ENCODE measurements at regions not wholly inside any gene's neighbourhood (a gene's known extent, or its start where the extent isn't known, plus 50 kb on each side); places are given as distances from the start of the nearest gene placed in this dataset.

DNA sequence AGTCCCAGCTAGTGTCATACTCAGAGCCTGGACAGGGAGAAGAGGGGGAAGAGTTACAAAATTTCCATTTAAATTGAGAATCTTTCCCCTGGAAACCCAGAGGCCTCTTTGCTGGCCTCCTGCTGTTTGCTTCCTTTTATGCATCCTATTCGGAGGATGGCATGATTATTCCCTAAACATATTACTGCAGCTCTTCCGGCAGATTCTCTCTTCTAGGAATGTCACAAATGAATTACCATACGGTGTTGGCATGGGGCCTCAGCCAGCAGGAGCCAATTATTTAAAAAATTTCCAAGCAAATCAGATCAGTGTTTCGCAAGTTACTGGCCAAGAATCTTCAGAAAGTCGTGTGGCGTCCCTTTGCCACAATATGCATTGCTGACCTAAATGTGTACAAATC, 326.7 kb upstream of the NCAM1 start:
- TF ChIP-seq, protein P1, sequence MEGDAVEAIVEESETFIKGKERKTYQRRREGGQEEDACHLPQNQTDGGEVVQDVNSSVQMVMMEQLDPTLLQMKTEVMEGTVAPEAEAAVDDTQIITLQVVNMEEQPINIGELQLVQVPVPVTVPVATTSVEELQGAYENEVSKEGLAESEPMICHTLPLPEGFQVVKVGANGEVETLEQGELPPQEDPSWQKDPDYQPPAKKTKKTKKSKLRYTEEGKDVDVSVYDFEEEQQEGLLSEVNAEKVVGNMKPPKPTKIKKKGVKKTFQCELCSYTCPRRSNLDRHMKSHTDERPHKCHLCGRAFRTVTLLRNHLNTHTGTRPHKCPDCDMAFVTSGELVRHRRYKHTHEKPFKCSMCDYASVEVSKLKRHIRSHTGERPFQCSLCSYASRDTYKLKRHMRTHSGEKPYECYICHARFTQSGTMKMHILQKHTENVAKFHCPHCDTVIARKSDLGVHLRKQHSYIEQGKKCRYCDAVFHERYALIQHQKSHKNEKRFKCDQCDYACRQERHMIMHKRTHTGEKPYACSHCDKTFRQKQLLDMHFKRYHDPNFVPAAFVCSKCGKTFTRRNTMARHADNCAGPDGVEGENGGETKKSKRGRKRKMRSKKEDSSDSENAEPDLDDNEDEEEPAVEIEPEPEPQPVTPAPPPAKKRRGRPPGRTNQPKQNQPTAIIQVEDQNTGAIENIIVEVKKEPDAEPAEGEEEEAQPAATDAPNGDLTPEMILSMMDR (IDR thresholded peaks at IDR 0.05), result no peak
- TF ChIP-seq, protein P2, sequence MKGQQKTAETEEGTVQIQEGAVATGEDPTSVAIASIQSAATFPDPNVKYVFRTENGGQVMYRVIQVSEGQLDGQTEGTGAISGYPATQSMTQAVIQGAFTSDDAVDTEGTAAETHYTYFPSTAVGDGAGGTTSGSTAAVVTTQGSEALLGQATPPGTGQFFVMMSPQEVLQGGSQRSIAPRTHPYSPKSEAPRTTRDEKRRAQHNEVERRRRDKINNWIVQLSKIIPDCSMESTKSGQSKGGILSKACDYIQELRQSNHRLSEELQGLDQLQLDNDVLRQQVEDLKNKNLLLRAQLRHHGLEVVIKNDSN (CRISPR knock-in tag; IDR thresholded peaks at IDR 0.05), result no peak
- TF ChIP-seq NR2C2 (CRISPR knock-in tag; IDR thresholded peaks at IDR 0.05), result no peak
- no peak for TF ChIP-seq ETV6 (CRISPR knock-in tag; IDR thresholded peaks at IDR 0.05)
- TF ChIP-seq, protein P3, sequence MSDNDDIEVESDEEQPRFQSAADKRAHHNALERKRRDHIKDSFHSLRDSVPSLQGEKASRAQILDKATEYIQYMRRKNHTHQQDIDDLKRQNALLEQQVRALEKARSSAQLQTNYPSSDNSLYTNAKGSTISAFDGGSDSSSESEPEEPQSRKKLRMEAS (CRISPR knock-in tag; IDR thresholded peaks at IDR 0.05), result no peak
- TF ChIP-seq, protein P4, sequence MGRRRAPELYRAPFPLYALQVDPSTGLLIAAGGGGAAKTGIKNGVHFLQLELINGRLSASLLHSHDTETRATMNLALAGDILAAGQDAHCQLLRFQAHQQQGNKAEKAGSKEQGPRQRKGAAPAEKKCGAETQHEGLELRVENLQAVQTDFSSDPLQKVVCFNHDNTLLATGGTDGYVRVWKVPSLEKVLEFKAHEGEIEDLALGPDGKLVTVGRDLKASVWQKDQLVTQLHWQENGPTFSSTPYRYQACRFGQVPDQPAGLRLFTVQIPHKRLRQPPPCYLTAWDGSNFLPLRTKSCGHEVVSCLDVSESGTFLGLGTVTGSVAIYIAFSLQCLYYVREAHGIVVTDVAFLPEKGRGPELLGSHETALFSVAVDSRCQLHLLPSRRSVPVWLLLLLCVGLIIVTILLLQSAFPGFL (CRISPR knock-in tag; IDR thresholded peaks at IDR 0.05; ENCODE audit: borderline replicate concordance), result no peak
- TF ChIP-seq FOXP1 (CRISPR knock-in tag; IDR thresholded peaks at IDR 0.05; ENCODE audit: borderline replicate concordance), result no peak
- TF ChIP-seq, protein P5, sequence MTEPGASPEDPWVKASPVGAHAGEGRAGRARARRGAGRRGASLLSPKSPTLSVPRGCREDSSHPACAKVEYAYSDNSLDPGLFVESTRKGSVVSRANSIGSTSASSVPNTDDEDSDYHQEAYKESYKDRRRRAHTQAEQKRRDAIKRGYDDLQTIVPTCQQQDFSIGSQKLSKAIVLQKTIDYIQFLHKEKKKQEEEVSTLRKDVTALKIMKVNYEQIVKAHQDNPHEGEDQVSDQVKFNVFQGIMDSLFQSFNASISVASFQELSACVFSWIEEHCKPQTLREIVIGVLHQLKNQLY (CRISPR knock-in tag; IDR thresholded peaks at IDR 0.05), result no peak
- no peak for TF ChIP-seq ESRRA (CRISPR knock-in tag; IDR thresholded peaks at IDR 0.05; ENCODE audit: borderline replicate concordance)
- TF ChIP-seq, protein P6, sequence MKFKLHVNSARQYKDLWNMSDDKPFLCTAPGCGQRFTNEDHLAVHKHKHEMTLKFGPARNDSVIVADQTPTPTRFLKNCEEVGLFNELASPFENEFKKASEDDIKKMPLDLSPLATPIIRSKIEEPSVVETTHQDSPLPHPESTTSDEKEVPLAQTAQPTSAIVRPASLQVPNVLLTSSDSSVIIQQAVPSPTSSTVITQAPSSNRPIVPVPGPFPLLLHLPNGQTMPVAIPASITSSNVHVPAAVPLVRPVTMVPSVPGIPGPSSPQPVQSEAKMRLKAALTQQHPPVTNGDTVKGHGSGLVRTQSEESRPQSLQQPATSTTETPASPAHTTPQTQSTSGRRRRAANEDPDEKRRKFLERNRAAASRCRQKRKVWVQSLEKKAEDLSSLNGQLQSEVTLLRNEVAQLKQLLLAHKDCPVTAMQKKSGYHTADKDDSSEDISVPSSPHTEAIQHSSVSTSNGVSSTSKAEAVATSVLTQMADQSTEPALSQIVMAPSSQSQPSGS (CRISPR knock-in tag; IDR thresholded peaks at IDR 0.05; ENCODE audit: borderline replicate concordance, low read depth), result no peak
- TF ChIP-seq RELA (CRISPR knock-in tag; IDR thresholded peaks at IDR 0.05; ENCODE audit: borderline replicate concordance), result no peak
- no peak for TF ChIP-seq TCF7 (CRISPR knock-in tag; IDR thresholded peaks at IDR 0.05; ENCODE audit: low read depth)
- no peak for TF ChIP-seq CREM (CRISPR knock-in tag; IDR thresholded peaks at IDR 0.05)
- no peak for TF ChIP-seq NR1H2 (CRISPR knock-in tag; IDR thresholded peaks at IDR 0.05)

Measured in WTC11 (cell line).